ENCODE measurements at regions not wholly inside any gene's neighbourhood (a gene's known extent, or its start where the extent isn't known, plus 50 kb on each side); places are given as distances from the start of the nearest gene placed in this dataset.

DNA sequence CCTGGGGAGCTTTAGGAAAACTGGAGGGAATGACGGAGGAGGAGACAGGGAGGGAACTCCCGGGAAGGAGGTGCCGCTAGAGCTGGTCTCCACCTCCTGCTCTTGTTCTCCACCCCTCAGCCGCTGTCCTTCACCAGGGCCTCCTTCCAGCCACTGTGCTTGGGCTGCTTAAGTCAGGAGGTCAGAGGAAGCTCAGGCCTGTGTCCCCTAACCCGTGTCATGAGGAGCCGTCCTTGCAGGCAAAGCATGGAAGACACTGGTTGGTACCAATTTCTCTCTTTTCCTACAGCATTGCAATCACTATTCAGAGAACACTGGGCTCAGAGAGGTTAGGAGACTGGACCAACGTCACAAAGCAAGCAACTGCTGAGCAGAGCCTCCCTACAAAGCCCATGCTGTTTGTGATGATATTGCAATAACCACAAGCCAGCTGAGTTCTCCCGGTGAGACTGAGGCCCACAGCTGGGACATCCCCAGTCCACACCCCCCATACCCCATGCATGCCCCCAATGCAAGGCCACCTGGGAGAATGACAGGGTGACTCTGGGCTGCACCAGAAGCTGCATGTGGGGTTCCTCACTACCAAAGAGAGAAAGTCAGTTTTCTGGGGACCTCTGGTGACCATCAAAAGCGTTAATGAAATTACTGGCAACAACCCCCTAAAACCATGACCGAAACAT, 427.5 kb downstream of the NPHP4 start (continued):
- TF ChIP-seq, protein P1, sequence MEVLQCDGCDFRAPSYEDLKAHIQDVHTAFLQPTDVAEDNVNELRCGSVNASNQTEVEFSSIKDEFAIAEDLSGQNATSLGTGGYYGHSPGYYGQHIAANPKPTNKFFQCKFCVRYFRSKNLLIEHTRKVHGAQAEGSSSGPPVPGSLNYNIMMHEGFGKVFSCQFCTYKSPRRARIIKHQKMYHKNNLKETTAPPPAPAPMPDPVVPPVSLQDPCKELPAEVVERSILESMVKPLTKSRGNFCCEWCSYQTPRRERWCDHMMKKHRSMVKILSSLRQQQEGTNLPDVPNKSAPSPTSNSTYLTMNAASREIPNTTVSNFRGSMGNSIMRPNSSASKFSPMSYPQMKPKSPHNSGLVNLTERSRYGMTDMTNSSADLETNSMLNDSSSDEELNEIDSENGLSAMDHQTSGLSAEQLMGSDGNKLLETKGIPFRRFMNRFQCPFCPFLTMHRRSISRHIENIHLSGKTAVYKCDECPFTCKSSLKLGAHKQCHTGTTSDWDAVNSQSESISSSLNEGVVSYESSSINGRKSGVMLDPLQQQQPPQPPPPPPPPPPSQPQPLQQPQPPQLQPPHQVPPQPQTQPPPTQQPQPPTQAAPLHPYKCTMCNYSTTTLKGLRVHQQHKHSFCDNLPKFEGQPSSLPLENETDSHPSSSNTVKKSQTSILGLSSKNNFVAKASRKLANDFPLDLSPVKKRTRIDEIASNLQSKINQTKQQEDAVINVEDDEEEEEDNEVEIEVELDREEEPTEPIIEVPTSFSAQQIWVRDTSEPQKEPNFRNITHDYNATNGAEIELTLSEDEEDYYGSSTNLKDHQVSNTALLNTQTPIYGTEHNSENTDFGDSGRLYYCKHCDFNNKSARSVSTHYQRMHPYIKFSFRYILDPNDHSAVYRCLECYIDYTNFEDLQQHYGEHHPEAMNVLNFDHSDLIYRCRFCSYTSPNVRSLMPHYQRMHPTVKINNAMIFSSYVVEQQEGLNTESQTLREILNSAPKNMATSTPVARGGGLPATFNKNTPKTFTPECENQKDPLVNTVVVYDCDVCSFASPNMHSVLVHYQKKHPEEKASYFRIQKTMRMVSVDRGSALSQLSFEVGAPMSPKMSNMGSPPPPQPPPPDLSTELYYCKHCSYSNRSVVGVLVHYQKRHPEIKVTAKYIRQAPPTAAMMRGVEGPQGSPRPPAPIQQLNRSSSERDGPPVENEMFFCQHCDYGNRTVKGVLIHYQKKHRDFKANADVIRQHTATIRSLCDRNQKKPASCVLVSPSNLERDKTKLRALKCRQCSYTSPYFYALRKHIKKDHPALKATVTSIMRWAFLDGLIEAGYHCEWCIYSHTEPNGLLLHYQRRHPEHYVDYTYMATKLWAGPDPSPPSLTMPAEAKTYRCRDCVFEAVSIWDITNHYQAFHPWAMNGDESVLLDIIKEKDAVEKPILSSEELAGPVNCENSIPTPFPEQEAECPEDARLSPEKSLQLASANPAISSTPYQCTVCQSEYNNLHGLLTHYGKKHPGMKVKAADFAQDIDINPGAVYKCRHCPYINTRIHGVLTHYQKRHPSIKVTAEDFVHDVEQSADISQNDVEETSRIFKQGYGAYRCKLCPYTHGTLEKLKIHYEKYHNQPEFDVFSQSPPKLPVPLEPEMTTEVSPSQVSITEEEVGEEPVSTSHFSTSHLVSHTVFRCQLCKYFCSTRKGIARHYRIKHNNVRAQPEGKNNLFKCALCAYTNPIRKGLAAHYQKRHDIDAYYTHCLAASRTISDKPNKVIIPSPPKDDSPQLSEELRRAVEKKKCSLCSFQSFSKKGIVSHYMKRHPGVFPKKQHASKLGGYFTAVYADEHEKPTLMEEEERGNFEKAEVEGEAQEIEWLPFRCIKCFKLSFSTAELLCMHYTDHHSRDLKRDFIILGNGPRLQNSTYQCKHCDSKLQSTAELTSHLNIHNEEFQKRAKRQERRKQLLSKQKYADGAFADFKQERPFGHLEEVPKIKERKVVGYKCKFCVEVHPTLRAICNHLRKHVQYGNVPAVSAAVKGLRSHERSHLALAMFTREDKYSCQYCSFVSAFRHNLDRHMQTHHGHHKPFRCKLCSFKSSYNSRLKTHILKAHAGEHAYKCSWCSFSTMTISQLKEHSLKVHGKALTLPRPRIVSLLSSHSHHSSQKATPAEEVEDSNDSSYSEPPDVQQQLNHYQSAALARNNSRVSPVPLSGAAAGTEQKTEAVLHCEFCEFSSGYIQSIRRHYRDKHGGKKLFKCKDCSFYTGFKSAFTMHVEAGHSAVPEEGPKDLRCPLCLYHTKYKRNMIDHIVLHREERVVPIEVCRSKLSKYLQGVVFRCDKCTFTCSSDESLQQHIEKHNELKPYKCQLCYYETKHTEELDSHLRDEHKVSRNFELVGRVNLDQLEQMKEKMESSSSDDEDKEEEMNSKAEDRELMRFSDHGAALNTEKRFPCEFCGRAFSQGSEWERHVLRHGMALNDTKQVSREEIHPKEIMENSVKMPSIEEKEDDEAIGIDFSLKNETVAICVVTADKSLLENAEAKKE (CRISPR knock-in tag; IDR thresholded peaks at IDR 0.05) = no peak
- no peak for TF ChIP-seq EZH2phosphoT487 (IDR thresholded peaks at IDR 0.05; ENCODE audit: unreplicated experiment)
- no peak for TF ChIP-seq ZNF331 (CRISPR knock-in tag; IDR thresholded peaks at IDR 0.05; ENCODE audit: low read depth)
- TF ChIP-seq ZNF114 (CRISPR knock-in tag; IDR thresholded peaks at IDR 0.05) = no peak
- TF ChIP-seq CREB1 (CRISPR knock-in tag; IDR thresholded peaks at IDR 0.05; ENCODE audit: low read depth) = no peak
- no peak for TF ChIP-seq EZH2 (IDR thresholded peaks at IDR 0.05; ENCODE audit: low read depth, unreplicated experiment)

DNA sequence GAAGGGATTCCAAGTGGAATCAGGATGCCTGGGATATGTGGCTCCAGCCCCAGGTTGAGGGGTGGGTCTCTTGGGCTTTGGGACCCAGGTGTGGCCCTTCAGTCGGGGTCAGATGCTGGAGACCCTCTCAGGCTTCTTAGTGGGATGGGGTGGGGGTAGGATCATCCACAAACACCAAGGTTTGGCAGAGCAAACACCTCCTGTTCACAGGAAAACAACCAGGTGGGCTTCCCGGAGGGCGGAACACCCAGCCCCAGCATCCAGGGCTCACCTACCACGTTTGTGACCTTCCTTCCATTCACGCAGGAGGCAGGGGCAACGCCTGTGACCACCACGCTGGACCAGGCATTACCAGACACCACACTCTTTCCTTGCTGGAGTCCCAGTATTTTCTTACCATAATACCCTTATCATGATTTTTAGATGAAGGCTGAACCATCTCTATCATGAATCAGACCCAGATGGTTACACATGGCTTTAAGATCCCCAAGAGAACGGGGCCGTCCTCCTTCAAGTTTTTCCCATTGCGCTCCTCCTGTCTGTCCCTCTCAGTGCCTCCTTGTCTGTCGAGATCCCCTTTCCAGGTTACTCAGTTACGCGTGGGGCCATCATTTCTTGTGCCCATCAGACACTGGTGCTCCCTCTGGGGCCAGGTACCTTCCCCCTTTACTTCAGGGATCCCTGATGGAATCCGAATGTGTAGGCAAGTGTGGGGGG, 428.2 kb downstream of the NPHP4 start:
- peaks cover under 1% of the 10 kb centered on the region; the same call in 1 of the 3 replicates for H3K36me3 Mint-ChIP-seq (ENCODE audit: low read depth)
- H3K9me2 ChIP-seq (ENCODE audit: insufficient read depth) = no peaks in the 10 kb centered on the region
- no peaks in the 10 kb centered on the region for H3F3A ChIP-seq (replicated peaks; ENCODE audit: low read depth)
- no peak for ATAC-seq
- no peak overlapping the region for H3K27ac ChIP-seq (ENCODE audit: low read depth)
- no peaks in the 10 kb centered on the region for H3K79me2 ChIP-seq (replicated peaks; ENCODE audit: insufficient read depth)
- H4K20me1 ChIP-seq (replicated peaks; ENCODE audit: insufficient read depth) = no peaks in the 10 kb centered on the region
- no peaks in the 10 kb centered on the region for H3K4me1 Mint-ChIP-seq
- no peak overlapping the region for H3K4me2 ChIP-seq
- H3K4me1 ChIP-seq (ENCODE audit: insufficient read depth) = no peaks in the 10 kb centered on the region
- H3K4me3 Mint-ChIP-seq = no peak overlapping the region
- no peak overlapping the region for H3K4me3 ChIP-seq
- H3K27me3 Mint-ChIP-seq (ENCODE audit: insufficient read depth, low read depth, poor library complexity) = peaks cover 2% of the 10 kb centered on the region
- DNase-seq (ENCODE audit: low spot score) = no peak
- no peak overlapping the region for H3K27ac Mint-ChIP-seq
- no peak overlapping the region for H2AFZ ChIP-seq
- H3K27me3 ChIP-seq (ENCODE audit: insufficient read depth) = no peaks in the 10 kb centered on the region
- H3K36me3 ChIP-seq (ENCODE audit: insufficient read depth) = no peaks in the 10 kb centered on the region; the same call in 1 of the 2 replicates
- peaks cover 13% of the 10 kb centered on the region for H3K9me3 Mint-ChIP-seq
- TF ChIP-seq, protein P2, sequence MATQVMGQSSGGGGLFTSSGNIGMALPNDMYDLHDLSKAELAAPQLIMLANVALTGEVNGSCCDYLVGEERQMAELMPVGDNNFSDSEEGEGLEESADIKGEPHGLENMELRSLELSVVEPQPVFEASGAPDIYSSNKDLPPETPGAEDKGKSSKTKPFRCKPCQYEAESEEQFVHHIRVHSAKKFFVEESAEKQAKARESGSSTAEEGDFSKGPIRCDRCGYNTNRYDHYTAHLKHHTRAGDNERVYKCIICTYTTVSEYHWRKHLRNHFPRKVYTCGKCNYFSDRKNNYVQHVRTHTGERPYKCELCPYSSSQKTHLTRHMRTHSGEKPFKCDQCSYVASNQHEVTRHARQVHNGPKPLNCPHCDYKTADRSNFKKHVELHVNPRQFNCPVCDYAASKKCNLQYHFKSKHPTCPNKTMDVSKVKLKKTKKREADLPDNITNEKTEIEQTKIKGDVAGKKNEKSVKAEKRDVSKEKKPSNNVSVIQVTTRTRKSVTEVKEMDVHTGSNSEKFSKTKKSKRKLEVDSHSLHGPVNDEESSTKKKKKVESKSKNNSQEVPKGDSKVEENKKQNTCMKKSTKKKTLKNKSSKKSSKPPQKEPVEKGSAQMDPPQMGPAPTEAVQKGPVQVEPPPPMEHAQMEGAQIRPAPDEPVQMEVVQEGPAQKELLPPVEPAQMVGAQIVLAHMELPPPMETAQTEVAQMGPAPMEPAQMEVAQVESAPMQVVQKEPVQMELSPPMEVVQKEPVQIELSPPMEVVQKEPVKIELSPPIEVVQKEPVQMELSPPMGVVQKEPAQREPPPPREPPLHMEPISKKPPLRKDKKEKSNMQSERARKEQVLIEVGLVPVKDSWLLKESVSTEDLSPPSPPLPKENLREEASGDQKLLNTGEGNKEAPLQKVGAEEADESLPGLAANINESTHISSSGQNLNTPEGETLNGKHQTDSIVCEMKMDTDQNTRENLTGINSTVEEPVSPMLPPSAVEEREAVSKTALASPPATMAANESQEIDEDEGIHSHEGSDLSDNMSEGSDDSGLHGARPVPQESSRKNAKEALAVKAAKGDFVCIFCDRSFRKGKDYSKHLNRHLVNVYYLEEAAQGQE (IDR thresholded peaks at IDR 0.05; ENCODE audit: unreplicated experiment) = no peak
